Osteocyte (in vitro differentiated cells): ENCODE measurements at regions not wholly inside any gene's neighbourhood (a gene's known extent, or its start where the extent isn't known, plus 50 kb on each side); places are given as distances from the start of the nearest gene placed in this dataset.
A peak's percentile ranks its signal among the peaks of the same experiment; 100 is the strongest.

Experiments
- DNase-seq: peaks from one replicate; pipeline ENCODE4 v3.0.0; 2021; ENCODE audit warnings: mixed read lengths; ENCODE audit not compliant: unreplicated experiment; ENCODE audit errors: extremely low spot score
- H3K27ac Mint-ChIP-seq: one replicate; pipeline ENCODE4 v1.8.0; 2021; ENCODE audit warnings: mild to moderate bottlenecking, mixed read lengths; ENCODE audit not compliant: unreplicated experiment
- H3K27me3 Mint-ChIP-seq: one replicate; pipeline ENCODE4 v1.8.0; 2021; ENCODE audit warnings: mixed read lengths; ENCODE audit not compliant: unreplicated experiment
- H3K36me3 Mint-ChIP-seq: one replicate; pipeline ENCODE4 v1.8.0; 2021; ENCODE audit warnings: mixed read lengths; ENCODE audit not compliant: unreplicated experiment
- H3K4me1 Mint-ChIP-seq: one replicate; pipeline ENCODE4 v1.8.0; 2021; ENCODE audit warnings: mixed read lengths; ENCODE audit not compliant: unreplicated experiment
- H3K4me3 Mint-ChIP-seq: one replicate; pipeline ENCODE4 v1.8.0; 2021; ENCODE audit warnings: mild to moderate bottlenecking, moderate library complexity, mixed read lengths; ENCODE audit not compliant: unreplicated experiment
- H3K9me3 Mint-ChIP-seq: one replicate; pipeline ENCODE4 v1.8.0; 2021; ENCODE audit warnings: mixed read lengths; ENCODE audit not compliant: unreplicated experiment
- TF ChIP-seq, protein P1 (sequence below): fragments of 200-600 bp; sonication (generic); IDR thresholded peaks from 2 replicates; pipeline ENCODE4 v1.5.0; 2021; ENCODE audit warnings: antibody characterized with exemption, mild to moderate bottlenecking, moderate library complexity

DNA sequence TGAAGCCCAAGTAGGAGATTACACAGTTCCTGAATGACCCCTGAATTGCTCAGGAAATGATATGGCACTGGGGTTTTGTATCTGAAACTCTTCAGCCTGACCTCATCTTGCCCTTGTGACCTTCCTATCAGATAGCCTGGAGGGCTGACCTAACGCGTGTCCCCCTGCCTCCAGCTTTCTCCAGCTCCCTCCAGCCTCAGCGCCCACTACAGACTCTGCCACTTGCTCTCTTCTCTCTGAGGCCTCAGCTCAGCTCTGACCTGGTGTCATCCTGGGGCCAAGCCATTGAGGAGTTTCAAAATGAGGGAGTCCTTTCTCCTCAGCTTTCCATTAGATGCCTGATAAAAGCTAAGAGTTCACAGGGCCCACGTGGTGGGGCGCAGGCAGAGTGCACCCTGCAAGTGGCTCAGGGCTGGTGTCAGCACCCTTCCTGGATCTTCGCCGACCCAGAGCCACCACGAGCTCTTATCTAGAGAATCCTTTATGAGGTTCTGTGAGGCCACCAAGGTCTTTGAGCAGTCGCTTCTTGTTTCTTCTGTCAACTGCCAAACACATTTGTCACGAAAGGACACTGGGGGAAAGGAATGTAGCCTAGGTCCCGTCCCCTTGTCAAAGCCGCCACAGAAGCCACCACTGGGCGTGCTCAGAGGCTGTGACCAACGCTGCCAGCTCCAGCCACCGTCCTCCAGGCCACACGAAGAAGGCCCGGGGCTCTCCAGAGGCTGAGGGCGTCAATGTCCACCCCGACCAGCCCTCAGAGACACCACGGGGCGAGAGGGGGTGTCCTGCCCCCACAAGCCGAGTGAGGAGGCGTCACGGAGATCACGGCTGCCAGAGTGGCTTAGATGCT lies 131.3 kb upstream of the GPC1 start:
- Mint-ChIP-seq H3K36me3 (no peaks in the 10 kb centered on the region), H3K27ac (no peak overlapping the region), H3K4me1 (peaks cover 20% of the 10 kb centered on the region), H3K9me3 (no peaks in the 10 kb centered on the region), H3K4me3 (no peak overlapping the region), H3K27me3 (no peaks in the 10 kb centered on the region)
- TF ChIP-seq, protein P1, sequence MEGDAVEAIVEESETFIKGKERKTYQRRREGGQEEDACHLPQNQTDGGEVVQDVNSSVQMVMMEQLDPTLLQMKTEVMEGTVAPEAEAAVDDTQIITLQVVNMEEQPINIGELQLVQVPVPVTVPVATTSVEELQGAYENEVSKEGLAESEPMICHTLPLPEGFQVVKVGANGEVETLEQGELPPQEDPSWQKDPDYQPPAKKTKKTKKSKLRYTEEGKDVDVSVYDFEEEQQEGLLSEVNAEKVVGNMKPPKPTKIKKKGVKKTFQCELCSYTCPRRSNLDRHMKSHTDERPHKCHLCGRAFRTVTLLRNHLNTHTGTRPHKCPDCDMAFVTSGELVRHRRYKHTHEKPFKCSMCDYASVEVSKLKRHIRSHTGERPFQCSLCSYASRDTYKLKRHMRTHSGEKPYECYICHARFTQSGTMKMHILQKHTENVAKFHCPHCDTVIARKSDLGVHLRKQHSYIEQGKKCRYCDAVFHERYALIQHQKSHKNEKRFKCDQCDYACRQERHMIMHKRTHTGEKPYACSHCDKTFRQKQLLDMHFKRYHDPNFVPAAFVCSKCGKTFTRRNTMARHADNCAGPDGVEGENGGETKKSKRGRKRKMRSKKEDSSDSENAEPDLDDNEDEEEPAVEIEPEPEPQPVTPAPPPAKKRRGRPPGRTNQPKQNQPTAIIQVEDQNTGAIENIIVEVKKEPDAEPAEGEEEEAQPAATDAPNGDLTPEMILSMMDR: no peak
- peak; percentile 80 for DNase-seq

DNA sequence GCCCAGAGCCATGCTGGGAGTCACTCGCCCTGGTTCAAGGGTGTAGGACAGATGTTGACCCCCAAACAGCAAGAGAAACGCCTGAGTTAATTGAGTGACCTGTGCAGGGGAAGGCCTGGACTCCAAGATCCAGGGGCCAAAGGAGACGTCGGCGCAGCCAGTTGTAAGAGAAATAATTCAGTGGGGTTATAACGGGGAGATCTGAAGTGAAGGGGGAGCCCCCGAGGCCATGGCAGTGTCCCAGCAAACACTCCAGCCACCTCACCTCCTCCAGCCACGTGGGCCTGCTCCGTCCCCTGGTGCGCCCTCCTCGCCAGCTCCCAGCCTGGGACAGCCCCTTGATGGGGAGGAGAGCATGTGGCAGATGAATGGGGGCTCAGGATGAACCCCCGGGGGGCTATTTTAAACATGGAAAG lies 130.7 kb upstream of the GPC1 start:
- DNase-seq: peak; percentile 75

DNA sequence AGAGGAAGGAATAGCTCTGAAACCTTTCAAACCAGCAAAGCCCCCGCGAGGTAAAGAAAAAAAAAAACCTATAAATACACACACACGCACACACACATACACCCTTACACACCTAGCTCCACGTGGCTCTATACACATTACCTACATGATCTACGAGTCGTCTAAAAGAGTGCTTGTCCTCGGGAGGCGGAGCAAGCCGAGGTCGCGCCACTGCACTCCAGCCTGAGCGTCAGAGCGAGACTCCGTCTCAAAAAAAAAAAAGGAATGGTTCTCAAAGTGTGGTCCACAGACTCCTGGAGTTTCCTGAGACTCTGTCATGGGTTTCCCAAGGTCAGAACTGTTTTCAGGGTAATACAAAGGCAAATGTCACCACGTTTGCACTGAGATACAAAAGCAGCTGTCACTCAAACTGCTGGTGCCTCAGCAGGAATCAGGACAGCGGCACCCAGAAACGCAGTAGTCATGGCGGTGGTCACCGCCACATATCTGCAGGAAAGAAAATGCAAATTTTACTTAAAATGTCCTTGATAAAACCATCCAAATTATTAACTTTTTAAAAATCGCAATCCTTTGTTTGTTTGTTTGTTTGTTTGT lies 130.0 kb upstream of the GPC1 start:
- no peaks in the 10 kb centered on the region for H3K27me3 Mint-ChIP-seq
- no peak overlapping the region for H3K27ac Mint-ChIP-seq

More for the DNA sequence above, 130.7 kb upstream of the GPC1 start:
- no peaks in the 10 kb centered on the region for H3K36me3 Mint-ChIP-seq
- H3K4me1 Mint-ChIP-seq: peaks cover 14% of the 10 kb centered on the region
- H3K27ac Mint-ChIP-seq: no peak overlapping the region
- no peak overlapping the region for H3K4me3 Mint-ChIP-seq
- H3K9me3 Mint-ChIP-seq: no peaks in the 10 kb centered on the region
- TF ChIP-seq, protein P1: no peak
- H3K27me3 Mint-ChIP-seq: no peaks in the 10 kb centered on the region

DNA sequence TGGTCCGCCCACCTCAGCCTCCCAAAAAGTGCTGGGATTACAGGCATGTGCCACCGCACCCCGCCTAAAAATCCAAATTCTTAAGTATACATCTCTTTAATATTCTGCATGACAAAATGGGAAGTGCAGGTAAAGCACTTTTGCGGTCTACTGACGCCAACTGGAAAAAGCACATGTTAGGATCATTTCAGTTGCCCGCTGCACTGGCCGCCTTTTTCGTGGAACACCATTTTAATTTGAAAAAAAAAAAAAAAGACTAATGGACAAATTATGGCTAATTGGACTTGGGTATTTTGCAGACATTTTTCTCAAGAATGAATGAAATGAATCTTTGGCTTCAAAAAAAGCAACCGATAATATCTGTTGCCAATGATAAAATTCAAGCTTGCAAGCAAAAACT lies 129.3 kb upstream of the GPC1 start:
- peak; percentile 32 for DNase-seq
- Mint-ChIP-seq H3K36me3 (no peaks in the 10 kb centered on the region), H3K27me3 (no peaks in the 10 kb centered on the region), H3K9me3 (no peaks in the 10 kb centered on the region), H3K27ac (no peak overlapping the region), H3K4me3 (no peak overlapping the region), H3K4me1 (peaks cover 1% of the 10 kb centered on the region)
- TF ChIP-seq, protein P1: no peak

More for the DNA sequence above, 130.0 kb upstream of the GPC1 start:
- no peak for DNase-seq
- TF ChIP-seq, protein P1: no peak
- Mint-ChIP-seq H3K9me3 (no peaks in the 10 kb centered on the region), H3K4me3 (no peak overlapping the region), H3K4me1 (peaks cover 8% of the 10 kb centered on the region), H3K36me3 (no peaks in the 10 kb centered on the region)

DNA sequence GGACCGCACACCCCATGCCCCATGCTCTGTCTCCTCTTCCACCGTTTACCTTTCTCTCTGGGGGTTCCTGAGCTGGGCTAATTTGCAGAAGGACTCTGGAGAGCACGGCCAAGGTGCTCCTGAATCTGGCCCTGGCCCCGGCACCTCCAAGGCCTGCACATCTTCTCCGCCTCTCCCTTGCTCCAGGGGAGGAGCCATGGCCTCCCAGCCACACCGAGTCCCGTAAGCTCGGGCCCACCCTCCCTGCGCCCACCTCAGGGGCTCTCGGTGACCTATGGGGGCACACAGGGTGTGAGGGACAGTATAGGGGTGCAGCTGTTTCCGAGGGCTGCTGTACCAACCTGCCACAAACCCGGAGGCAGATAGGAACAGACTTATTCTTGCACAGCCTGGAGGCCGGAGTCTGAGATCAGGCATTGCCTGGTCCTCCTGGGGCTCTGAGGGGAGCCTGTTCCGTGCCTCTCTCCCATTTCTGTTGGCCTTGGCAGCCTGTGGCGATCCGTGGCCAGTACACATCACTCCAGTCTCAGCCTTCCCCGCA lies 127.3 kb upstream of the GPC1 start:
- TF ChIP-seq, protein P1: no peak
- DNase-seq: no peak
- no peaks in the 10 kb centered on the region for H3K27me3 Mint-ChIP-seq
- H3K4me3 Mint-ChIP-seq: no peak overlapping the region
- H3K27ac Mint-ChIP-seq: no peak overlapping the region
- no peaks in the 10 kb centered on the region for H3K9me3 Mint-ChIP-seq
- H3K36me3 Mint-ChIP-seq: no peaks in the 10 kb centered on the region
- no peaks in the 10 kb centered on the region for H3K4me1 Mint-ChIP-seq
